ENCODE measurements at regions not wholly inside any gene's neighbourhood (a gene's known extent, or its start where the extent isn't known, plus 50 kb on each side); places are given as distances from the start of the nearest gene placed in this dataset.
"Not testable (repeated sequence)": the region's sequence is repeated elsewhere in the genome, so short reads cannot be mapped to it uniquely, and the experiment has no call there.

DNA sequence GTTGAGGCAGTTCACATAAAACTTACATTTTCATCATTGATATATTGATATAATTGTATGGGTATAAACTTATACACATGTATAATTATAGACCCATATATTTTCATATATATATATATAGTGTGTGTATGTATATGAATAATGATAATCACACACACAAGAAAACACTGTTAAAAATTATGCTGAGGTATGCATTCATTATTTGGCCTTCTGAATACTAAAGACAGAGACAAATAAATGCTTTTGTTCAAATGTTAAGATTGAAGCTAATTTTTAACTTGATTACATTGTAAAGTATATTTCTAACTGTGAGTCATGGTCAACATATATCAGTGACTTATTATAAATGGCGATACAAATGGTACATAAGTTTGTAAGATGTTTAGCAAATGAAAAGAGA is 888.8 kb downstream of the OTOL1 start:
- TF ChIP-seq, protein P1, sequence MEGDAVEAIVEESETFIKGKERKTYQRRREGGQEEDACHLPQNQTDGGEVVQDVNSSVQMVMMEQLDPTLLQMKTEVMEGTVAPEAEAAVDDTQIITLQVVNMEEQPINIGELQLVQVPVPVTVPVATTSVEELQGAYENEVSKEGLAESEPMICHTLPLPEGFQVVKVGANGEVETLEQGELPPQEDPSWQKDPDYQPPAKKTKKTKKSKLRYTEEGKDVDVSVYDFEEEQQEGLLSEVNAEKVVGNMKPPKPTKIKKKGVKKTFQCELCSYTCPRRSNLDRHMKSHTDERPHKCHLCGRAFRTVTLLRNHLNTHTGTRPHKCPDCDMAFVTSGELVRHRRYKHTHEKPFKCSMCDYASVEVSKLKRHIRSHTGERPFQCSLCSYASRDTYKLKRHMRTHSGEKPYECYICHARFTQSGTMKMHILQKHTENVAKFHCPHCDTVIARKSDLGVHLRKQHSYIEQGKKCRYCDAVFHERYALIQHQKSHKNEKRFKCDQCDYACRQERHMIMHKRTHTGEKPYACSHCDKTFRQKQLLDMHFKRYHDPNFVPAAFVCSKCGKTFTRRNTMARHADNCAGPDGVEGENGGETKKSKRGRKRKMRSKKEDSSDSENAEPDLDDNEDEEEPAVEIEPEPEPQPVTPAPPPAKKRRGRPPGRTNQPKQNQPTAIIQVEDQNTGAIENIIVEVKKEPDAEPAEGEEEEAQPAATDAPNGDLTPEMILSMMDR (IDR thresholded peaks at IDR 0.05; ENCODE audit: insufficient read depth, missing control alignments) = no peak
- no peak for FAIRE-seq

DNA sequence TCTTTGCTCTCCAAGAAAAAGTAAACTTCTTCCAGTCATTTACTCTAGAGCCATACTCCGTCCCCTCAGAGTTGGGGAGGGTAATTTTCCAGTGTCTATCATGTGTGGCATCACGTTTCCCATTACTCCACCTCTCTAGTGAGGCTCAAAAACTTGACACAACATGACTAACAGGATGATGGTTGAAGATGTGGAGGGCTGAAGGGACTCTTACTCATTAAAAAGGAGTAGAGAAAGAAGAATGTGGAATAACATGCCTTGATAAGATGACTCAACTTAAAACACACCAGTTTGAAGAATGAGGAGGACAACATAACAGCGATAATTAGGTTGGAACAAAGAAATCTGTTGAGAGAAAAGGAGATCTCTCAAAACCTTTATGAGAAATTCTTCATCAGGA is 894.3 kb downstream of the OTOL1 start:
- TF ChIP-seq, protein P1 (IDR thresholded peaks at IDR 0.05; ENCODE audit: insufficient read depth, missing control alignments) = no peak
- FAIRE-seq = no peak
- no peak for DNase-seq (ENCODE audit: insufficient read length, low spot score)

More for the DNA sequence above, 888.8 kb downstream of the OTOL1 start:
- no peak for DNase-seq (ENCODE audit: insufficient read length, low spot score)

DNA sequence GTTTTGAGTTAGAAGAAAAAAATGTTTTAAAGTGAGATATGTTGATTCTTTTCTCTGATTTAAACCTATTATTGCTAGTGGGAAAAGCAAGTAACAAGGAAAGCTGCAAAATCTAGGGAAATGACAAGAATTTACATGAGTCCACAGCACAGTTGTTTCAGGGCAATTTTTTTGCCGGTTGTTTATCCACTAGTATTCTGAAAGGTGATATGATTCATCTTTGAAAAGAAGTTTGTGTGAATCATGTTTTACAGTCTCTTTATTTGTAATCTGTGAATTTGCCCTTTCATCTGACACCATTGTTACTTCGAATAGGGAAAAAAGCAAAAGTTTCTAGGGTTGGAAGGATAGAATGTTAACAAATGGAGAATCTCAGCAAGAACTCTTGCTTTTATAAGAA is 894.7 kb downstream of the OTOL1 start:
- FAIRE-seq (no peak), DNase-seq (ENCODE audit: insufficient read length, low spot score) (no peak)
- TF ChIP-seq, protein P1 (IDR thresholded peaks at IDR 0.05; ENCODE audit: insufficient read depth, missing control alignments) = no peak

DNA sequence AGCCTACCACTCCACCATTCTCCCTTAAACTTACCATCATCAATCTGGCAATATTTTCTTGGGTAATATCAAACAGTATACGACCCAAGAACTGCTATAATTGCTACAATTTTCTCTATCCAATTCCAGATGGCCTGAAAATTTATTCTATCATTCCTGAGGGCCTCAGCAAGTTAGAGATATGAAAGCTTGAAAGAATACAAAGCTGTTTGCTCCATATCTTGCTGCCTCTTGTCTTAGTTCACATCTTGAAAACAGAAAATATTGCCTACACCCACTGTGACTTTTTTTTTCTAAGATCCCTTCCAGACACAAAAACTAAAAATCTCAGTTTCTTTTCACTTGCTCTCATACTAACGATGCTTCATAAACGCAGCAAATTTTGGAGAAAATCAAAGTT is 898.9 kb downstream of the OTOL1 start:
- DNase-seq (ENCODE audit: insufficient read length, low spot score) (no peak), FAIRE-seq (no peak)
- TF ChIP-seq, protein P1 (IDR thresholded peaks at IDR 0.05; ENCODE audit: insufficient read depth, missing control alignments) = no peak

DNA sequence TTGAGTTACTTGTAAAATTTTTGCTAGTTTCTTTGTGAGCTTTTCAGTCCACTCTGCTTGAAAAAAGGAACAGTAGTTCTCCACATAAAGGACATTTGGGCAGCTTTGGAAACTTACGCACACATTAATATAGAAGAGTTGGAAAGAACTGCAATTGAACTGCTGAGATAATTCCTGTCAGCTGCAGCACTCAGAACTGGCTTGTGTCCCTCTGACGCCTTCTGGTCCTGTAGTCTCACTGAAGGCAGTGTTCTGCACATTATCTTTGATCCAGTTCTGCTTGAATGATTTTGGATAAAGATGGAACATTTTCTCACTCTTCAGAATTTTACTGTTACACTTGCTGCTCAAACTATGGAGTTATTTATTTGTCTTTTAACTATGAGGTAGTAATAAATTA is 901.9 kb downstream of the OTOL1 start:
- TF ChIP-seq, protein P1 (IDR thresholded peaks at IDR 0.05; ENCODE audit: insufficient read depth, missing control alignments) = no peak
- FAIRE-seq (no peak), DNase-seq (ENCODE audit: insufficient read length, low spot score) (no peak)

DNA sequence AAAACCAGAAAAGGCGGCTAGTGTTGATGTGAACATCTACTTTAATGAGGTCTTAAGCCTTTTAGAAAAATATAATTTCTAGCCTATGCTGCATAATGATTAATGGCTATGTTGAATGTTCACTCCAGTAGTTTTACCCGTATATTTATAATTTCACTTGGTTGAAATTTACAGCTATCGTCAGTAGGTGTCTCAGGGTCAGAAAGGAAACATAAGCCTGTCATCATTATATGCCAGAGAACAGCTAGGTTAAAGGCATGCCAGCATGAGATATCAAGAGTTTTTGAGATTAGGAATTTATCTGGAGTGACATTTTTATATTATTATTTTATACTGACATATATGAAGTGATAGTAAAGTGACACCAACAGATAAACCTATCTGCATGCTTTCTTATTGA is 904.1 kb downstream of the OTOL1 start:
- TF ChIP-seq, protein P1 (IDR thresholded peaks at IDR 0.05; ENCODE audit: insufficient read depth, missing control alignments) = no peak
- FAIRE-seq = no peak
- DNase-seq (ENCODE audit: insufficient read length, low spot score) = no peak

DNA sequence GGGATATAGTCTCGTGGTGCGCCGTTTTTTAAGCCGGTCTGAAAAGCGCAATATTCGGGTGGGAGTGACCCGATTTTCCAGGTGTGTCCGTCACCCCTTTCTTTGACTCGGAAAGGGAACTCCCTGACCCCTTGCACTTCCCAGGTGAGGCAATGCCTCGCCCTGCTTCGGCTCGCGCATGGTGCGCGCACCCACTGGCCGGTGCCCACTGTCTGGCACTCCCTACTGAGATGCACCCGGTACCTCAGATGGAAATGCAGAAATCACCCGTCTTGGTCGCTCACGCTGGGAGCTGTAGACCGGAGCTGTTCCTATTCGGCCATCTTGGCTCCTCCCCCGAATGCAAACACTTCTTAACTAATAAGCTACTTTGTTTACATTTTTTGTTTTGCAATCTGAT is 914.9 kb downstream of the OTOL1 start:
- not testable (repeated sequence) for FAIRE-seq; DNase-seq (ENCODE audit: insufficient read length, low spot score)

DNA sequence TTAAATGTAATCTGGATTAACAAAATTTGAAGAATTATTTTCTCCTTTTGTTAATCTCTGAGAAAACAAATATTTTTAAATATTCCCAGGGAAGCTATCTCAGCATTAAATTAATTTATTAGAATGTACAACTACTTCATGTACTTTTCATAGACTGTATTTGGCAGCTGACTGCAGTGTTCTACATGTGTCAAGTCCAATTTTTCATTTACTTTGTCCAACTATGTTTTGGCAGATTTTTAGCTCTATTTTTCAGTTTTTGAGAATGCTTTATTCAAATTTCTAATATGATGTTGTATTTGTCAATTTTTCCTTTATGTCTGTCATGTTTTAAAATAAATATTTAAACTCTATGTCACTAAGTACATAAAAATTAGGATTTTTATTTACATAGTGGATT is 925.1 kb downstream of the OTOL1 start:
- TF ChIP-seq, protein P1 (IDR thresholded peaks at IDR 0.05; ENCODE audit: insufficient read depth, missing control alignments) = no peak
- DNase-seq (ENCODE audit: insufficient read length, low spot score) (no peak), FAIRE-seq (no peak)
